H1 (cell line): ENCODE measurements at regions not wholly inside any gene's neighbourhood (a gene's known extent, or its start where the extent isn't known, plus 50 kb on each side); places are given as distances from the start of the nearest gene placed in this dataset.

ENCODE experiments used
- CTCF ChIA-PET: fragments of 300-600 bp; sonication (Branson Sonifier 250); formaldehyde crosslinking; loops from one replicate; lab custom pipeline; 2021; ENCODE audit not compliant: partially characterized antibody; lab: Charles Lee
- POLR2A ChIA-PET: fragments of 300-600 bp; sonication (Branson Sonifier 250); formaldehyde crosslinking; loops from one replicate; lab custom pipeline; 2021; ENCODE audit warnings: inconsistent platforms; ENCODE audit not compliant: partially characterized antibody; lab: Charles Lee
- DNase-seq, 2 experiments: peaks; one replicate each; pipeline versions ENCODE4 v3.0.0 to v3.0.0-alpha.2; 2010 to 2022; ENCODE audit warnings: low spot score in 2 of 2, low read depth in 1 of 2, mixed read lengths in 1 of 2
- FAIRE-seq: peaks from 2 replicates; lab custom pipeline; 2011; peaks lifted over from hg19 to GRCh38; lab: Jason Lieb, UNC
- H2AFZ ChIP-seq: 2 replicates; pipeline ENCODE4 v1.8.1; 2012; ENCODE audit warnings: low read length, inconsistent platforms
- H2AK5ac ChIP-seq: 2 replicates; pipeline ENCODE4 v1.6.1; 2013; ENCODE audit warnings: low read depth, low read length
- H2BK120ac ChIP-seq: replicated peaks from 2 replicates; pipeline ENCODE3; 2013; ENCODE audit warnings: low read depth, low read length, inconsistent platforms
- H2BK12ac ChIP-seq: 2 replicates; pipeline ENCODE4 v1.6.1; 2013; ENCODE audit warnings: low read depth, low read length
- H2BK15ac ChIP-seq: 2 replicates; pipeline ENCODE4 v1.6.1; 2013; ENCODE audit warnings: low read length
- H2BK20ac ChIP-seq: 2 replicates; pipeline ENCODE4 v1.6.1; 2013; ENCODE audit warnings: low read length
- H2BK5ac ChIP-seq: 2 replicates; pipeline ENCODE4 v1.6.1; 2013; ENCODE audit warnings: low read depth, low read length
- H3K14ac ChIP-seq: 2 replicates; pipeline ENCODE4 v1.6.1; 2013; ENCODE audit warnings: inconsistent platforms; ENCODE audit not compliant: insufficient read length
- H3K18ac ChIP-seq: 2 replicates; pipeline ENCODE4 v1.6.1; 2013; ENCODE audit warnings: low read length; ENCODE audit errors: extremely low read depth
- H3K23ac ChIP-seq: 2 replicates; pipeline ENCODE4 v1.6.1; 2013; ENCODE audit warnings: inconsistent platforms; ENCODE audit not compliant: insufficient read length
- H3K23me2 ChIP-seq: 2 replicates; pipeline ENCODE4 v1.6.1; 2013; ENCODE audit warnings: low read depth, low read length
- H3K27ac ChIP-seq: 2 replicates; pipeline ENCODE4 v1.6.1; 2011; ENCODE audit warnings: low read depth, low read length, inconsistent platforms
- H3K27me3 ChIP-seq, 4 experiments: replicated peaks in 1 of 4; 1 replicate in 1 of 4; 2 replicates in 3 of 4; pipeline versions ENCODE4 v1.6.1 to v1.8.1; 2011 to 2013; ENCODE audit warnings: low read length in 3 of 4, mild to moderate bottlenecking in 3 of 4, inconsistent platforms in 2 of 4, mixed read lengths in 2 of 4, moderate library complexity in 1 of 4; ENCODE audit not compliant: control insufficient read depth in 3 of 4, insufficient read depth in 3 of 4; ENCODE audit errors: extremely low read depth in 1 of 4
- H3K36me3 ChIP-seq, 4 experiments: 2 replicates each; pipeline versions ENCODE4 v1.6.1 to v1.8.1; 2011 to 2013; ENCODE audit warnings: mild to moderate bottlenecking in 4 of 4, low read length in 3 of 4, moderate library complexity in 2 of 4, control low read depth in 1 of 4, inconsistent platforms in 1 of 4; ENCODE audit not compliant: insufficient read depth in 4 of 4, control insufficient read depth in 2 of 4
- H3K4ac ChIP-seq: replicated peaks from 2 replicates; pipeline ENCODE3; 2013; ENCODE audit warnings: low read length, low read depth, mixed read lengths, inconsistent platforms; ENCODE audit not compliant: insufficient read length
- H3K4me1 ChIP-seq, 4 experiments: replicated peaks in 1 of 4; 1 replicate in 1 of 4; 2 replicates in 3 of 4; pipeline versions ENCODE4 v1.6.1 to v1.8.1; 2011 to 2013; ENCODE audit warnings: low read length in 3 of 4, inconsistent platforms in 2 of 4, mixed read lengths in 1 of 4; ENCODE audit not compliant: insufficient read depth in 4 of 4, control insufficient read depth in 3 of 4
- H3K4me2 ChIP-seq, 2 experiments: 2 replicates each; pipeline versions ENCODE4 v1.6.1 to v1.8.1; 2011 to 2013; ENCODE audit warnings: low read depth in 2 of 2, low read length in 2 of 2, control low read depth in 1 of 2, inconsistent platforms in 1 of 2, mild to moderate bottlenecking in 1 of 2; ENCODE audit not compliant: insufficient read depth in 1 of 2
- H3K4me3 ChIP-seq, 4 experiments: fragments of 200-600, 300-600 bp in 1 of 4; sonication (generic), shearing (Covaris generic), sonication (Bioruptor Twin) in 1 of 4; 2 replicates each; pipeline versions ENCODE4 v1.5.1 to v1.8.1; 2011 to 2016; ENCODE audit warnings: low read length in 4 of 4, low read depth in 3 of 4, control low read depth in 2 of 4, inconsistent platforms in 2 of 4, mild to moderate bottlenecking in 2 of 4, mixed read lengths in 1 of 4, moderate library complexity in 1 of 4; ENCODE audit not compliant: insufficient read depth in 2 of 4; ENCODE audit errors: extremely low read depth in 1 of 4
- H3K56ac ChIP-seq: replicated peaks from 2 replicates; pipeline ENCODE3; 2013; ENCODE audit warnings: low read depth, mild to moderate bottlenecking, mixed read lengths, low read length, inconsistent platforms; ENCODE audit not compliant: insufficient read length
- H3K79me1 ChIP-seq: 2 replicates; pipeline ENCODE4 v1.6.1; 2013; ENCODE audit warnings: low read depth, low read length, control low read depth
- H3K79me2 ChIP-seq, 2 experiments: 2 replicates each; pipeline versions ENCODE4 v1.6.1 to v1.8.1; 2012 to 2013; ENCODE audit warnings: low read length in 2 of 2, mild to moderate bottlenecking in 2 of 2, inconsistent platforms in 1 of 2; ENCODE audit not compliant: insufficient read depth in 2 of 2, control insufficient read depth in 1 of 2
- H3K9ac ChIP-seq, 4 experiments: replicated peaks in 1 of 4; 1 replicate in 1 of 4; 2 replicates in 3 of 4; pipeline versions ENCODE4 v1.6.1 to v1.8.1; 2011 to 2013; ENCODE audit warnings: low read depth in 3 of 4, low read length in 3 of 4, control low read depth in 2 of 4, mild to moderate bottlenecking in 2 of 4, moderate library complexity in 2 of 4, inconsistent platforms in 1 of 4; ENCODE audit errors: extremely low read depth in 1 of 4
- H3K9me3 ChIP-seq, 2 experiments: 2 replicates each; pipeline versions ENCODE4 v1.6.1 to v1.8.1; 2012 to 2013; ENCODE audit warnings: mild to moderate bottlenecking in 2 of 2, moderate library complexity in 2 of 2, control low read depth in 1 of 2, inconsistent platforms in 1 of 2, low read depth in 1 of 2, low read length in 1 of 2, mixed read lengths in 1 of 2; ENCODE audit not compliant: insufficient read depth in 2 of 2
- H4K20me1 ChIP-seq, 2 experiments: replicated peaks in 1 of 2; 2 replicates each; pipeline versions ENCODE3 to v1.8.1; 2011 to 2013; ENCODE audit warnings: inconsistent platforms in 2 of 2, low read length in 2 of 2, mild to moderate bottlenecking in 1 of 2; ENCODE audit not compliant: insufficient read depth in 2 of 2, control insufficient read depth in 1 of 2
- H4K5ac ChIP-seq: 2 replicates; pipeline ENCODE4 v1.6.1; 2013; ENCODE audit warnings: low read length, low read depth, mixed read lengths, inconsistent platforms; ENCODE audit not compliant: insufficient read length
- H4K8ac ChIP-seq: 2 replicates; pipeline ENCODE4 v1.8.0; 2013; ENCODE audit warnings: mild to moderate bottlenecking, moderate library complexity, low read length, inconsistent platforms; ENCODE audit not compliant: insufficient read depth; ENCODE audit errors: extremely low read depth
- H4K91ac ChIP-seq: replicated peaks from 2 replicates; pipeline ENCODE3; 2013; ENCODE audit warnings: low read length, mixed read lengths, inconsistent platforms; ENCODE audit not compliant: insufficient read length
- ASH2L ChIP-seq: fragments of 200-600, 300-600 bp; sonication (generic); IDR thresholded peaks from one replicate; pipeline ENCODE4 v1.7.1; 2017; ENCODE audit warnings: low read length
- GABPA ChIP-seq: IDR thresholded peaks from 2 replicates; pipeline ENCODE4 v1.6.1; 2011; ENCODE audit warnings: mild to moderate bottlenecking, low read length, moderate library complexity, borderline replicate concordance; ENCODE audit not compliant: insufficient read depth
- POLR2A ChIP-seq, 2 experiments: IDR thresholded peaks; 1 replicate in 1 of 2; 2 replicates in 1 of 2; pipeline ENCODE4 v1.6.1; 2011; ENCODE audit warnings: low read depth in 2 of 2, low read length in 2 of 2, mild to moderate bottlenecking in 2 of 2; ENCODE audit errors: control extremely low read depth in 1 of 2
- WGBS, 2 experiments: shearing (Covaris generic) in 1 of 2; methylation state at CpG; one replicate each; pipeline versions ENCODE4 v1.1.6 to v1.1.7; 2013 to 2015; ENCODE audit warnings: low lambda C conversion rate in 2 of 2, mixed read lengths in 2 of 2, inconsistent platforms in 1 of 2, low coverage in 1 of 2, missing lambda C conversion rate in 1 of 2; ENCODE audit not compliant: insufficient replicate concordance in 2 of 2, insufficient coverage in 1 of 2, insufficient read length in 1 of 2; ENCODE audit errors: extremely low coverage in 1 of 2, missing lambda C conversion rate in 1 of 2; 5-methylcytosine and 5-hydroxymethylcytosine counted together

- no peak overlapping the region for H2BK15ac ChIP-seq
- FAIRE-seq: no peak
- H3K14ac ChIP-seq: no peak overlapping the region
- no peak overlapping the region for H3K23ac ChIP-seq
- H4K5ac ChIP-seq: no peak overlapping the region
- WGBS, 2 experiments: 82% methylated on average over 6 of the region's 6 CpGs; no CpG with 5 or more reads in 1 of the 2 experiments
- no peak overlapping the region for H2BK120ac ChIP-seq
- TF ChIP-seq POLR2A (IDR thresholded peaks at IDR 0.05; ENCODE audit: control extremely low read depth in 1 of 2, low read depth in 2 of 2, low read length in 2 of 2): no peak
- TF ChIP-seq ASH2L: no peak
- no peak for TF ChIP-seq GABPA
- TF ChIP-seq, all 59 proteins: peak for 0
- Histone ChIP-seq H4K8ac (no peak overlapping the region), H3K79me1 (no peaks in the 10 kb centered on the region), H2AK5ac (no peak overlapping the region), H2BK5ac (no peak overlapping the region), H2BK20ac (no peak overlapping the region), H4K20me1 (no peaks in the 10 kb centered on the region), H3K4me1 (peaks cover 0 to 2% (median 0%) of the 10 kb centered on the region in 4 experiments; a peak in 1 of 7 replicates), H3K18ac (no peak overlapping the region), H3K27ac (no peak overlapping the region), H3K4me2 (no peak overlapping the region), H3K79me2 (no peaks in the 10 kb centered on the region), H4K91ac (no peak overlapping the region), H3K4me3 (no peak overlapping the region), H3K36me3 (no peaks in the 10 kb centered on the region), H2AFZ (no peak overlapping the region), H3K9me3 (no peaks in the 10 kb centered on the region; a peak in 1 of 4 replicates), H3K4ac (no peak overlapping the region), H3K9ac (no peak overlapping the region), H3K23me2 (no peaks in the 10 kb centered on the region), H3K56ac (no peak overlapping the region), H3K27me3 (no peaks in the 10 kb centered on the region; a peak in 1 of 7 replicates), H2BK12ac (no peak overlapping the region)
- POLR2A ChIA-PET: interaction anchor here (0.7 kb wide), 1 partner anchor 35 kb away, joined by 3 read pairs; no protein-coding TSS in a partner anchor
- CTCF ChIA-PET: interaction anchor here (1.0 to 1.1 kb wide), 3 partner anchors 10 to 71 kb away, joined by 3 to 6 read pairs (median 4); no protein-coding TSS in a partner anchor
- DNase-seq: no peak
Measured at GRCh38 chr17:72440961-72441360, 320.1 kb downstream of the SOX9 start.
